Lung (tissue), 11 donors: ENCODE measurements at regions not wholly inside any gene's neighbourhood (a gene's known extent, or its start where the extent isn't known, plus 50 kb on each side); places are given as distances from the start of the nearest gene placed in this dataset.

ENCODE experiments used
- ATAC-seq: fragments of 200-7000 bp; cut with Tn5 transposase; one replicate; pipeline ENCODE4 v1.9.1; 2020; ENCODE audit warnings: moderate number of reproducible peaks; ENCODE audit not compliant: insufficient read depth, low FRiP score
- DNase-seq, 3 donors: peaks; one replicate each; pipeline ENCODE4 v3.0.0-alpha.2; 2013 to 2017
- H3K27ac ChIP-seq, 2 donors: one replicate each; pipeline ENCODE4 v1.5.1; 2013; ENCODE audit warnings: mild to moderate bottlenecking in 2 of 2, moderate library complexity in 2 of 2, control low read depth in 1 of 2, inconsistent platforms in 1 of 2, low read depth in 1 of 2, low read length in 1 of 2
- H3K27me3 ChIP-seq, 3 donors: one replicate each; pipeline ENCODE4 v1.5.1; 2013; ENCODE audit warnings: low read length in 2 of 3; ENCODE audit not compliant: control insufficient read depth in 3 of 3, insufficient read depth in 3 of 3
- H3K36me3 ChIP-seq, 4 donors: one replicate each; pipeline ENCODE4 v1.5.1; 2013; ENCODE audit warnings: low read length in 4 of 4, mild to moderate bottlenecking in 1 of 4, moderate library complexity in 1 of 4; ENCODE audit not compliant: control insufficient read depth in 4 of 4, insufficient read depth in 4 of 4
- H3K4me1 ChIP-seq, 5 donors: one replicate each; pipeline ENCODE4 v1.5.1; 2013; ENCODE audit warnings: low read length in 5 of 5, mild to moderate bottlenecking in 2 of 5, moderate library complexity in 1 of 5; ENCODE audit not compliant: control insufficient read depth in 5 of 5, insufficient read depth in 5 of 5
- H3K4me3 ChIP-seq: one replicate; pipeline ENCODE4 v1.5.1; 2013; ENCODE audit warnings: mild to moderate bottlenecking, control low read depth, moderate library complexity
- H3K9ac ChIP-seq, 2 donors: one replicate each; pipeline ENCODE4 v1.5.1; 2013; ENCODE audit warnings: low read length in 2 of 2, control low read depth in 1 of 2; ENCODE audit not compliant: insufficient read depth in 1 of 2
- H3K9me3 ChIP-seq, 4 donors: one replicate each; pipeline ENCODE4 v1.5.1; 2013; ENCODE audit warnings: low read length in 3 of 4, mild to moderate bottlenecking in 1 of 4, moderate library complexity in 1 of 4; ENCODE audit not compliant: control insufficient read depth in 4 of 4, insufficient read depth in 3 of 4
- CTCF ChIP-seq: IDR thresholded peaks from 2 replicates; pipeline ENCODE4 v1.5.1; 2012; ENCODE audit warnings: mild to moderate bottlenecking; ENCODE audit errors: control extremely low read depth, extremely low read depth
- WGBS, 2 donors: extraction: QIAGEN DNeasy Blood & Tissue Kit; methylation state at CpG; one replicate each; pipeline ENCODE4 v1.1.7; 2013; 5-methylcytosine and 5-hydroxymethylcytosine counted together
- donor health status: control.
- donor health status: control.
- donor health status: Bipolar disorder and iron deficiency.
- donor health status: healthy.
- donor health status: DM: yes; HTN: yes; CAD: no.

GRCh38 chr14:92252323-92252722, 70.6 kb upstream of the SLC24A4 start:
- no peak for ATAC-seq
- Histone ChIP-seq H3K9me3 (no peaks in the 10 kb centered on the region), H3K27me3 (peaks cover 0 to 42% (median 23%) of the 10 kb centered on the region in 3 donors), H3K36me3 (no peaks in the 10 kb centered on the region), H3K4me1 (peaks cover 0 to 20% (median 0%) of the 10 kb centered on the region in 5 donors), H3K4me3 (no peak overlapping the region), H3K9ac (no peak overlapping the region), H3K27ac (no peak overlapping the region)
- DNase-seq, result no peak
- 63 to 73% methylated on average over 16 of the region's 16 CpGs for WGBS, 2 donors
- no peak for TF ChIP-seq CTCF

- H3K4me1 ChIP-seq, result peaks cover 0 to 11% (median 0%) of the 10 kb centered on the region in 5 donors
- H3K9ac ChIP-seq, result no peak overlapping the region
- no peaks in the 10 kb centered on the region for H3K36me3 ChIP-seq
- peaks cover 0 to 42% (median 23%) of the 10 kb centered on the region in 3 donors for H3K27me3 ChIP-seq
- DNase-seq (no peak), ATAC-seq (no peak)
- TF ChIP-seq CTCF, result no peak
- no peaks in the 10 kb centered on the region for H3K9me3 ChIP-seq
- H3K4me3 ChIP-seq, result no peak overlapping the region
- 45 to 53% methylated on average over 15 of the region's 15 CpGs for WGBS, 2 donors
- no peak overlapping the region for H3K27ac ChIP-seq
These were observed 69.5 kb upstream of the SLC24A4 start for GRCh38 chr14:92253381-92253894.

- peak overlapping the region in 1 of 2 donors; percentile 26 for H3K27ac ChIP-seq
- H3K36me3 ChIP-seq, result no peaks in the 10 kb centered on the region
- no peak overlapping the region for H3K4me3 ChIP-seq
- peaks cover 0 to 42% (median 23%) of the 10 kb centered on the region in 3 donors for H3K27me3 ChIP-seq
- H3K9me3 ChIP-seq, result no peaks in the 10 kb centered on the region
- 13 to 21% methylated on average over 17 to 18 of the region's 18 CpGs for whole genome bisulfite sequencing, 2 donors
- DNase-seq, result peak; percentile 81 to 92 (median 87)
- ATAC-seq, result peak; percentile 49
- no peak for TF ChIP-seq CTCF
- H3K4me1 ChIP-seq, result peaks cover 0 to 11% (median 0%) of the 10 kb centered on the region in 5 donors
- no peak overlapping the region for H3K9ac ChIP-seq
These were observed 68.2 kb upstream of the SLC24A4 start for GRCh38 chr14:92254786-92255185.

- peaks cover 0 to 11% (median 2%) of the 10 kb centered on the region in 5 donors for H3K4me1 ChIP-seq
- no peak overlapping the region for H3K27ac ChIP-seq
- peaks cover 0 to 20% (median 14%) of the 10 kb centered on the region in 3 donors for H3K27me3 ChIP-seq
- H3K4me3 ChIP-seq, result no peak overlapping the region
- peaks cover 0 to 2% (median 0%) of the 10 kb centered on the region in 4 donors for H3K9me3 ChIP-seq
- ATAC-seq (no peak), DNase-seq (no peak)
- no peak overlapping the region for H3K9ac ChIP-seq
- WGBS, 2 donors, result 64 to 67% methylated on average over 3 of the region's 3 CpGs
- no peaks in the 10 kb centered on the region for H3K36me3 ChIP-seq
- TF ChIP-seq CTCF, result no peak
These were observed 64.0 kb upstream of the SLC24A4 start for GRCh38 chr14:92258934-92259333.
